Cardiac muscle cell (in vitro differentiated cells and primary cell): ENCODE measurements at regions not wholly inside any gene's neighbourhood (a gene's known extent, or its start where the extent isn't known, plus 50 kb on each side); places are given as distances from the start of the nearest gene placed in this dataset.

ENCODE experiments used
- DNase-seq, 2 donors: peaks; one replicate each; pipeline versions ENCODE4 v3.0.0 to v3.0.0-alpha.2; 2010 to 2017; ENCODE audit warnings: low read depth in 1 of 2, low spot score in 1 of 2
- H3K27ac ChIP-seq: fragments of 200-600 bp; sonication (generic); 2 replicates; pipeline ENCODE4 v1.5.1; 2016
- H3K27me3 ChIP-seq: fragments of 200-600 bp; sonication (generic); 2 replicates; pipeline ENCODE4 v1.6.0; 2016; ENCODE audit warnings: control low read depth
- H3K36me3 ChIP-seq: fragments of 200-600 bp; sonication (generic); 2 replicates; pipeline ENCODE4 v1.5.1; 2016; ENCODE audit warnings: control low read depth
- H3K4me1 ChIP-seq: fragments of 200-600 bp; sonication (generic); 2 replicates; pipeline ENCODE4 v1.8.1; 2017; ENCODE audit warnings: low read depth, mild to moderate bottlenecking, mixed run types
- H3K4me3 ChIP-seq: fragments of 200-600 bp; sonication (generic); 2 replicates; pipeline ENCODE4 v1.5.1; 2016; ENCODE audit warnings: mild to moderate bottlenecking
- H3K9me3 ChIP-seq: fragments of 200-600 bp; sonication (generic); 2 replicates; pipeline ENCODE4 v1.5.1; 2017; ENCODE audit warnings: low read depth, mild to moderate bottlenecking, control low read depth
- CTCF ChIP-seq: IDR thresholded peaks from 2 replicates; pipeline ENCODE4 v1.5.1; 2012; ENCODE audit warnings: low read depth, mild to moderate bottlenecking, low read length

GRCh38 chr21:35106246-35106835, 57.2 kb upstream of the RUNX1 start:
- Histone ChIP-seq H3K4me1 (no peaks in the 10 kb centered on the region), H3K27me3 (peaks cover 84% of the 10 kb centered on the region), H3K4me3 (no peak overlapping the region), H3K27ac (no peak overlapping the region), H3K9me3 (no peaks in the 10 kb centered on the region), H3K36me3 (no peaks in the 10 kb centered on the region)
- DNase-seq = peak; percentile 77 to 95
- TF ChIP-seq CTCF = no peak

- no peak overlapping the region for H3K4me3 ChIP-seq
- no peaks in the 10 kb centered on the region for H3K9me3 ChIP-seq
- no peak for TF ChIP-seq CTCF
- H3K27me3 ChIP-seq = peaks cover 84% of the 10 kb centered on the region
- no peak overlapping the region for H3K27ac ChIP-seq
- DNase-seq = peak in 1 of 2 donors; percentile 6
- H3K36me3 ChIP-seq = no peaks in the 10 kb centered on the region
- H3K4me1 ChIP-seq = no peaks in the 10 kb centered on the region
Observed at GRCh38 chr21:35102488-35103371, 53.6 kb upstream of the RUNX1 start.

- Histone ChIP-seq H3K27ac (no peak overlapping the region), H3K36me3 (no peaks in the 10 kb centered on the region), H3K27me3 (peaks cover 100% of the 10 kb centered on the region), H3K4me1 (no peaks in the 10 kb centered on the region), H3K4me3 (no peak overlapping the region), H3K9me3 (no peaks in the 10 kb centered on the region)
- no peak for TF ChIP-seq CTCF
- peak in 1 of 2 donors; percentile 6 for DNase-seq
Observed at GRCh38 chr21:35100349-35100811, 51.3 kb upstream of the RUNX1 start.

- no peaks in the 10 kb centered on the region for H3K36me3 ChIP-seq
- no peak for DNase-seq
- peaks cover 100% of the 10 kb centered on the region for H3K27me3 ChIP-seq
- H3K27ac ChIP-seq = no peak overlapping the region
- no peaks in the 10 kb centered on the region for H3K9me3 ChIP-seq
- no peak for TF ChIP-seq CTCF
- no peaks in the 10 kb centered on the region for H3K4me1 ChIP-seq
- no peak overlapping the region for H3K4me3 ChIP-seq
Observed at GRCh38 chr21:35099310-35099709, 50.2 kb upstream of the RUNX1 start.
